Bronchial epithelial cell (primary cell): ENCODE measurements at regions not wholly inside any gene's neighbourhood (a gene's known extent, or its start where the extent isn't known, plus 50 kb on each side); places are given as distances from the start of the nearest gene placed in this dataset.

Source experiments
- DNase-seq: peaks from one replicate; pipeline ENCODE4 v3.0.0-alpha.2; 2010; ENCODE audit warnings: low read depth
- FAIRE-seq: peaks from 2 replicates; lab custom pipeline; 2011; peaks lifted over from hg19 to GRCh38; lab: Jason Lieb, UNC
- H3K27me3 ChIP-seq: 2 replicates; pipeline ENCODE4 v1.5.1; 2011; ENCODE audit warnings: low read length; ENCODE audit not compliant: control insufficient read depth, insufficient read depth
- H3K36me3 ChIP-seq: 2 replicates; pipeline ENCODE4 v1.5.1; 2011; ENCODE audit warnings: low read length; ENCODE audit not compliant: control insufficient read depth, insufficient read depth
- H3K4me3 ChIP-seq: 2 replicates; pipeline ENCODE4 v1.5.1; 2011; ENCODE audit warnings: mild to moderate bottlenecking, low read depth, low read length, control low read depth
- CTCF ChIP-seq: IDR thresholded peaks from 2 replicates; pipeline ENCODE4 v1.5.1; 2011; ENCODE audit warnings: mild to moderate bottlenecking, moderate library complexity, low read length, control low read depth, inconsistent platforms; ENCODE audit not compliant: insufficient read depth, severe bottlenecking

- no peak overlapping the region for H3K4me3 ChIP-seq
- no peaks in the 10 kb centered on the region for H3K27me3 ChIP-seq
- FAIRE-seq (no peak), DNase-seq (no peak)
- no peak for TF ChIP-seq CTCF
- H3K36me3 ChIP-seq: no peaks in the 10 kb centered on the region
Measured at GRCh38 chr10:29007370-29007747, 281.5 kb upstream of the LYZL1 start.

DNA sequence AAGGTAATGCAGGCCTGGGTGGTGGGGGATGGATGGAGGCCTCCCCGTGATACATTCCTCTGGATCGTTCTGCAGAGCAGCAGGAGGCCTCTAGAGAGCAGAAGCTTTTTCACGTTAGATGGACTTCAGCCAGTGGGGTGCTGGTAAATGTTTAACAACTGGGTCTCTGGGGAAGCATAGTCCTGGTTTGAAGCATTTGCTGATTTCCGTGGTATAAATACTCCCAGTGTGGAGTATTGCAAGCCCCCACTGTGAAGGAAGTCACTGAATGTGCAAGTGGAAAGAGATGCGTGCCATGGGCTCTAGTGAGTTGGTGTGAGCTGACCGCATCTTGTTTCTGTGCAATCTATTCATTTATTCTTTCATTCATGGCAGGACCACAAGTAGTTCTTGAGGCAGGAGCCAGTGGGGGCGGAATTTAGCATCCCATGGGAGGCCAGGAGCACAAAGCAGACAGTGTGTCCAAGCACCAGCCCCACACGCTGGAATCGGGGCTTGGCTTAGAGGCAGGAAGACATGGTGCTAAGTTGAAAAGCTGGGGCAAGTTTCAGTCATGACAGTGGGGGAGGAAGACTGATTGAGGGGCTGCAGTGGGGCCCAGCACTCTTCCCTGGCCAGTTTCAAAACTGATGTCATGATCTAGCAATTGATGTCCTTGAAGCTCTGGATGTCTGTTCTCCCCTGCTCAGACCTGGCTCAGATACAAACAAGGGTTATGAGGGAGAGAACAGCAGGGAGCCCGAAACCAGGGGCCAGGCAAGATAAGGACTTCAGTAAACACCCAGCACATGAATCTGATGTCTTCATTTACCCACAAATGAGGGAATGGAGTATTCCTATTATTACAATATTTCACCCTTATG, 280.9 kb upstream of the LYZL1 start:
- Histone ChIP-seq H3K27me3 (no peaks in the 10 kb centered on the region), H3K36me3 (no peaks in the 10 kb centered on the region), H3K4me3 (no peak overlapping the region)
- no peak for DNase-seq
- FAIRE-seq: no peak
- no peak for TF ChIP-seq CTCF

GRCh38 chr10:29009464-29009863, 279.4 kb upstream of the LYZL1 start:
- DNase-seq (no peak), FAIRE-seq (no peak)
- Histone ChIP-seq H3K4me3 (no peak overlapping the region), H3K27me3 (no peaks in the 10 kb centered on the region), H3K36me3 (no peaks in the 10 kb centered on the region)
- TF ChIP-seq CTCF: no peak

- Histone ChIP-seq H3K36me3 (no peaks in the 10 kb centered on the region), H3K4me3 (no peak overlapping the region), H3K27me3 (no peaks in the 10 kb centered on the region)
- no peak for DNase-seq
- TF ChIP-seq CTCF: no peak
- no peak for FAIRE-seq
Measured at GRCh38 chr10:29011516-29011915, 277.4 kb upstream of the LYZL1 start.

DNA sequence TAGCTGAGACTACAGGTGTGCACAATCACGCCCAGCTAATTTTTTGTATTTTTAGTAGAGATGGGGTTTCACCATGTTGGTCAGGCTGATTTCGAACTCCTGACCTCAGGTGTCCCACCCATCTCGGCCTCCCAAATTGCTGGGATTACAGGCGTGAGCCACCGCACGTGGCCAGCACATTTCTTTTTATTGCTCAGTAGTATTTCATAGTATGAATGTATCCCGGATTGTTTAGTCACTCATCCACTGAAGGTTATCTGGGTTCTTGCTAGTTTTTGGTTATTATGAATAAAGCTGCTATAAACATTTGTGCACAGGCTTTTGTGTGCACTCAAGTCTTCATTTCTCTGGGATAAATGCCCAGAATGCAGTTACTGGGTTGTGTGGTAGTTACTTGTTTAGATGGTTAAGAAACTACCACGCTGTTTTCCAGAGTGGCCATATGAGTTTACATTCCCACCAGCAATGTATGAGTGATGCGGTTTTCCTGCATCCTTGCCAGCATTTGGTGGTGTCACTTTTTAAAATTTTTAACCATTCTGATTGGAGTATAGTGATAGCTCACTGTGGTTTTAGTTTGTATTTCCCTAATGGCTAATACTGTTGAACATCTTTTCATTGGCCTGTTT, 275.8 kb upstream of the LYZL1 start:
- no peak for DNase-seq
- no peak for TF ChIP-seq CTCF
- H3K4me3 ChIP-seq: no peak overlapping the region
- no peaks in the 10 kb centered on the region for H3K27me3 ChIP-seq
- no peak for FAIRE-seq
- no peaks in the 10 kb centered on the region for H3K36me3 ChIP-seq
